ENCODE measurements at regions not wholly inside any gene's neighbourhood (a gene's known extent, or its start where the extent isn't known, plus 50 kb on each side); places are given as distances from the start of the nearest gene placed in this dataset.

DNA sequence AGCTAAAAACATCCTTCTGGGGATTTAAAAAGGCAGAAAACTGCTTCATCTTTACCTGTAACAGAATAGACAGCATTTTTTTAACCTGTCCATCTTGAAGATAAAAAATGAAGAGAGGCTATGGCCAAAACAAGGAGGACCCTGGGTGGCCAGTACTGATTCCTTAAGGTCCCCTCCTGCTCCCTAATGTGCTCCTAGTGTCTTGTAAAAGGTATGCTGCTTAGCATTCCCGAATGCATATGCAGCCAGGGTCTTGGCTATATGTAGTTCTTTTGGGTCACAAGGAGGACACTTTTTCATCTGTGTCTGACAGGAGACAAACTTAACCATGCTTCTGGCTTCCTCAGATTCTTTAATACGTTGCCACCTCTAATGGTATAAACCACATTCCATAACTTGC lies 93.9 kb upstream of the SLC13A1 start:
- TF ChIP-seq GATA2 (IDR thresholded peaks at IDR 0.05; ENCODE audit: low read depth, low read length) (no peak), GATA3 (IDR thresholded peaks at IDR 0.05; ENCODE audit: low read depth, low read length) (no peak)

All from SH-SY5Y (cell line).